IPS-NIHi7 (cell line): ENCODE measurements at regions not wholly inside any gene's neighbourhood (a gene's known extent, or its start where the extent isn't known, plus 50 kb on each side); places are given as distances from the start of the nearest gene placed in this dataset.
A peak's percentile ranks its signal among the peaks of the same experiment; 100 is the strongest.
"Not testable (repeated sequence)": the region's sequence is repeated elsewhere in the genome, so short reads cannot be mapped to it uniquely, and the experiment has no call there.

Experiments used
- DNase-seq: peaks from one replicate; pipeline ENCODE4 v3.0.0; 2012; ENCODE audit warnings: mixed read lengths; ENCODE audit errors: extremely low spot score

GRCh38 chr13:102538938-102539337 is 57.8 kb upstream of the TPP2 start:
- no peak for DNase-seq

DNA sequence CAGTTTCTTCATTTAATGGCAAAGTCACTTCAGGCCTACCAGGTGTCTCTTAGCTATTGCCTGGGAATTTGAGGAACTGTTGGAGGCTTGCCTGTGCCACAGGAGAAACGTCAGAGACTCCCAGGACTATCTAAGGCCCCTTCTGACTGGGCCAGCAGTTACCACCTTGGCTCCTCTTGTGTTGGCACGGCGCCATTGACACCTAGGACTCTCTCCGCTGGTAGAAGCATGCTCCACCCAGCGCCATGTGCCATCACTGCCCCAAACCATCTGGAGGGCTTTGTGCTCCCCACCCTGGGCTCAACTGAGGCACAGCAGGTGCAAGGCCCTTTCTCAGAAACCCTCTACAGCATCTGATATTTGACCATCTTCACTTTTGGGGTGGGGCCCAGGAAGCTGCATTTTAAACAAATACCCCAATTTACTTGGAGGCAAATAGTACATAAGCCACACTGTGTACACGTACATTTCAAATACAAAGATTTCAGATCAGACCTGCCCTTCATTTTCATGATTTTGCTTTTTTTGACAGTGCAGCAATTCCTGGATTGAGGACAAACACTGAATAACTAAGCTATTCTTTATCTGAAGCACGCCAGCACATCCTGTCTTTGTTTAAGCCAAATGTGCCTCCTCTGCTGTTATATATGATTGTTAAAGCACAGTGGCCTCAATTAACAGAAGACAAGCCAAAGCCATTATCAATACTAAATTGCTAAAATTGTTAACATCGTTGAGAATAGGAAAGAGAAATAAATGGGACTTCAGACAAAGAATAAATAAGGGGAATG is 59.9 kb upstream of the TPP2 start:
- no peak for DNase-seq

DNA sequence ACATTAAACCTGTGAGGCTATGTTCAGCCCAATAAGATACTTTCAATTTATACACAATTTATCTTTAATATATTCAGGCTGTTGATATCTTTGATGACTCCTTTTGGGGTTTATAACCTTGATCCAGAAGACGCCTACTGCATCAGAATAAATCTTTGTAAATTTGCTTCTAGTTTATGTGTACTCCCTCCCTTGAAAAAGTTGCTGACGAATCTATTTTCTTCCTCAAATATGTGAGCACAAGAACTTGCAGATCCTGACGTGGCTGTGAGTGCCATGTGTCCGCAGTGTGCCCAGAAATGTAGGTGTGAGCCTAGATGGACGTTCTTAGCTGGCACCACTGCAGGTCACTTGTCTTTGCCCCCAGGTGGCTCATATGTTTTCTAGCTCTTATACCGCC is 60.6 kb upstream of the TPP2 start:
- DNase-seq, result no peak

DNA sequence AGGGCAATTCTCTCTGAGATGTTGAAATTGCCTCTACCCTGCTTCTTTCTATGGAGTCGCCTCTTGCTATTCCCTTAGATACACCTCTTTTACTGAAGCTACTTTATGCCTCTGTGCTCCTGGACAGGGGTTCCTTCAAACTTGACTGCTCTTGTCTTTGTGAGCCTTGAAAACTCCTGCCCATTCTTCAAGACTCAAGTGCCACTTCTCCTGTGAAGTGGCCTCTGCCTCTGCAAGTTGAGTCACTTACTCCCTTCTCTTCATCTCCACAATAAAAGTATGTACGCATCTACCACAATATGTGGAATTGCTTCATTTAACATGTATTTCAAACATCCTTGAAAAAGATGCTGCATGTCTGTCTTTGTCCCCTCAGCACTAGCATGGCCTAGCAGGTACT is 66.0 kb upstream of the TPP2 start:
- DNase-seq, result no peak

GRCh38 chr13:102522251-102522650 is 74.5 kb upstream of the TPP2 start:
- DNase-seq, result not testable (repeated sequence)

DNA sequence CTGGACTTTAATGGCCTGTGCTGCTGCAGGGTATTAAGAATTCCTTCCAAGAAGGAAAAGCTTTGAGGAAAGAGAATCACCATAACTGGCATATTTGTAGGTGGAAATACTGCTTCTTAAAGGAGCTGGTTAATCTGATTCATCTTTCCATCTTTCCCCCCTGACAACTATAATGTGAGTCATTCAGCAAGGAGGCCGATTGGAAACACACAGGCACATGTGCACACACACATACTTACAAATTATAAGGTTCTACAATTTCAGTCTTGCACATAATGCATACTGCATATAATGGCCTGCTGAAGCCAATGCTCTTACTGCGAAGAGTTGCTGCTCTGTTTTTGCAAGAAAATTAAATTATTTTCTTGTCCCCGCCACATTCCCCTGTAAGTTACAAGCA is 78.8 kb upstream of the TPP2 start:
- DNase-seq, result no peak

- DNase-seq, result no peak
These were observed 86.7 kb upstream of the TPP2 start for GRCh38 chr13:102510072-102510471.

DNA sequence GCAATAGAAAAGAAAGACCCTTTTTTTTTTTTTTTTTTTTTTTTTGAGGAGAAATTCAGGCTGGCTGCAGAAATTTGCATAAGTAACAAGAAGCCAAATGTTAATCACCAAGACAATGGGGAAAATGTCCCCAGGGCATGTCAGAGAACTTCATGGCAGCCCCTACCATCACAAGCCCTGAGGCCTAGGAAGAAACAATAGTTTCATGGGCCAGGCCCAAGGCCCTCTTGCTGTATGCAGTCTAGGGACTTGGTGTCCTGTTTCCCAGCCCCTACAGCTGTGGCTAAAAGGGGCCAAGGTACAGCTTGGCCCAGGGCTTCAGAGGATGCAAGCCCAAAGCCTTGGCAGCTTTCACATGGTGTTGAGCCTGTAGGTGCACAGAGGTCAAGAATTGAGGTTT is 88.4 kb upstream of the TPP2 start:
- DNase-seq, result no peak

DNA sequence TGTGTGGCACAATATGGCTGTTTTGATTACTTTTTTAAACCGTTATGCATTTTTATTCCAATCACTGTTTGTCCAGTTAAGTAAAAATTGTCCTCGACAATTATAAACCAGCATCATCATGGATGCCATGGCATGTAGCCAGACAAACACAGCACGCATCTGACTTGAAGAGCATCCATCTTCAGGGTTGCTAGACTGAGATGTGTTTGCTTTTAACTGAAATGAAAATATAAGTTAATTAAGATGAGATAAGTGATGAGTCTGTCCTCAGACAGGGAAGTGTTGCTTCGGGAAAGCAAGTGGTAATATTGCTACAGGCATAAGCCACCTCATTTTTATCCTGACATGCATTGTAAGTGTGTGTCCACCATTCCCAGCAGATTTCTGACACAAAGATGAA is 92.8 kb upstream of the TPP2 start:
- DNase-seq, result no peak

GRCh38 chr13:102495663-102496062 is 93.8 kb upstream of the FGF14 start:
- DNase-seq, result no peak

DNA sequence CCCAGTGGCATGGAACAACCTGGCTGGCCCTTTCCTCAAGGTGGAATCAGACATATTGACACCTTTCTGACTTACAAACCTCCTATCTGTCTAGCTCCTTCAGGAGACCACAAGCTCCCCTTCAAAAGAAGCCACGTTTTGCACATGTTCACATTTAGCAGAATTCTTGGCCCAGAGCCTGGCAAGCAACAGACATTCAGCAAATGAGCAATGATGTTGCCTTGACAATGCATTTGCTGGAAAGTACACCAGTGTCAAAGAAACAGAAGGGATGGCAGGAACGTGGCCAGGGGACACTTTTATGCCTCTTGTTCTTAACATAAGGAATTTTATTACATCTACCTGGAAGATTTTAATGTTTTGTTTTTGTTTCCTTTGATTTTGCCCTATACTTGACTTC is 85.5 kb upstream of the FGF14 start:
- no peak for DNase-seq

GRCh38 chr13:102484329-102484728 is 82.5 kb upstream of the FGF14 start:
- DNase-seq, result peak; percentile 27

GRCh38 chr13:102472650-102473049 is 70.8 kb upstream of the FGF14 start:
- DNase-seq, result no peak

GRCh38 chr13:102470283-102470917 is 68.6 kb upstream of the FGF14 start:
- DNase-seq, result no peak

- DNase-seq, result no peak
These were observed 64.9 kb upstream of the FGF14 start for GRCh38 chr13:102466610-102467190.

DNA sequence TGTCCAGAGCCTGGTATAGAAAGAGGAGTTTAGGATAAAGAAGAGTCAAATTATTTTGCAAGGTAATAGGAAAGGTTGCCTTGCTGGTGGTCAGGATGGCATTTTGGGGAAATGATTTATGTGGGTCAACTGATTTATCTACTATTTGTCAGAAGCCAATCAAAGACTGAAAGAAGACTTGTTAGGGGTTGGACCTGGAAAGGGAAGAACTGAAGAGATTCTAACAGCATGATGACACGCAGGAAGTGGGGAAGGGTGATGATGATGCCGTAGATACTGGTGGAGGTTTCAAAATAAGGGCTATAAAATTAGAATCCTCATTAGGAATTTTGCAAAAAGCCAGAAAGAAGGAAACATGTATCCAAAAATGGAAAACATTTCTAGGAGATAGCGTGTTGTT is 60.7 kb upstream of the FGF14 start:
- DNase-seq, result no peak

DNA sequence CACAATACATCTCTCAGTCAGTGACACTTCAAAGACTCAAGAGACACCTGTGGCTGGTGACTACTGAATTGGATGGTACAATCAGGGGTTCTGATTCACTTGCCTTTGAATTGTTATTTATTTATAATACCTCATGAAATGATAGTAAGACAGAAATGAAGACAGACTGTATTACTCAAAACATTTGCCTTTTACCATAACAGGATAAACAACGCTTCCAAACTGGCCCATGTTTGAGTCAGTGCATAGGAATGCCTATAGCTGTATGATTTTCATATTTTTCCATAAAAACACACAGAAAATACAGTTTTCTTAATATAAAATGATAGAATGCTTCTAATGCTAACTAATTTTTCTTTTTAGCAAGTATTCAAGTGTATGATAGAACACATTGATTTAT is 59.5 kb upstream of the FGF14 start:
- DNase-seq, result no peak

DNA sequence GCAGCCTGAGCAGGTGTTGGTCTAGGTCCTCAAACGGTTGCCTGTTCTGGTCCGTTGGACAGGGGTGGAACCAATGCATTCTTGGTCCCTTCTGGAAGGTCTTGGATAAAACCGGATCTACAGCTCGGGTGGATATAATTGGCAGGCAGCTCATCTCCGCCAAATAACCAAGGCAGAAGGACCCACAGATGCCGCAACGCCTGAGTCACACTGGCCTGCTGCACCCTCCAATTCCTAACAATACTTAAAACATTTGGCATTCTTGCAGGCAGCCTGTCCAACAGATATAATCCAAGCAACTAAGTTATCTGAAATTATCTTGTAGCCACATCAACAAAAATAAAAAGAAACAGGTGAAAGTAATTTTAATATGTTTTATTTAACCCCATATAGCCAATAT is 59.0 kb upstream of the FGF14 start:
- no peak for DNase-seq

DNA sequence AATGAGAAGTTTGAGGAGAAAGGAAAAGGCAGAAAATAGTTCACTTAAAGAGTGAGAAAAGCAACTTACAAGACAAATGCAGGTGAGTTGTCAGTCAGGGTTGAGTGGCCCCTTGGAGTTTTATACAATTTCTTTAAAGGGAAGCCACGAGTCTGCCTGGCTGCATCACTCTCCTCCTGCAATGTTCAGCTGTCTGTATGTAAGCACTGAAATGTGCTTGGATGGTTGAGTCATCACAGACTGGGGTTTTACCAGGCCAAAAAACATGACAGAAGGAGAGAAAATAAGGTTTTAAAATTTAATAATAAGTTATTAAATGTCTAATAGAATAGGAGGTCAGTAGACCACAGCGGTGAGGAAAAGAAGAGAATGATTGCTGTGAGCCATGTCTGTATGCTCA is 51.0 kb upstream of the FGF14 start:
- no peak for DNase-seq
